Smooth muscle cell (in vitro differentiated cells): ENCODE measurements at regions not wholly inside any gene's neighbourhood (a gene's known extent, or its start where the extent isn't known, plus 50 kb on each side); places are given as distances from the start of the nearest gene placed in this dataset.

Experiments
- DNase-seq: peaks from one replicate; lab custom pipeline; 2025; ENCODE audit not compliant: unreplicated experiment; lab: John Stamatoyannopoulos, UW
- H2AFZ ChIP-seq: fragments of 200-600 bp; sonication (generic); 2 replicates; pipeline ENCODE4 v1.6.0; 2016; ENCODE audit warnings: antibody characterized with exemption, low read depth, mild to moderate bottlenecking
- H3F3A ChIP-seq: fragments of 200-600 bp; sonication (generic); 2 replicates; pipeline ENCODE4 v1.6.0; 2017; ENCODE audit warnings: antibody characterized with exemption, low read depth
- H3K27ac ChIP-seq: fragments of 200-600 bp; sonication (generic); 2 replicates; pipeline ENCODE4 v1.5.1; 2016; ENCODE audit warnings: low read depth, mild to moderate bottlenecking
- H3K27me3 ChIP-seq: fragments of 200-600 bp; sonication (generic); 2 replicates; pipeline ENCODE4 v1.6.1; 2016; ENCODE audit warnings: low read depth, mild to moderate bottlenecking
- H3K36me3 ChIP-seq: fragments of 200-600 bp; sonication (generic); 2 replicates; pipeline ENCODE4 v1.5.1; 2016; ENCODE audit warnings: low read depth
- H3K4me1 ChIP-seq: fragments of 200-600 bp; sonication (generic); 2 replicates; pipeline ENCODE4 v1.5.1; 2016; ENCODE audit warnings: low read depth
- H3K4me2 ChIP-seq: fragments of 200-600 bp; sonication (generic); 2 replicates; pipeline ENCODE4 v1.6.0; 2016; ENCODE audit warnings: mild to moderate bottlenecking
- H3K4me3 ChIP-seq: fragments of 200-600 bp; sonication (generic); 2 replicates; pipeline ENCODE4 v1.5.1; 2016; ENCODE audit warnings: mild to moderate bottlenecking
- H3K79me2 ChIP-seq: fragments of 200-600 bp; sonication (generic); 2 replicates; pipeline ENCODE4 v1.6.0; 2016; ENCODE audit warnings: low read depth, mild to moderate bottlenecking
- H3K9ac ChIP-seq: fragments of 200-600 bp; sonication (generic); 2 replicates; pipeline ENCODE4 v1.6.0; 2016; ENCODE audit warnings: low read depth
- H3K9me3 ChIP-seq: fragments of 200-600 bp; sonication (generic); replicated peaks from 2 replicates; pipeline ENCODE4 v1.5.1; 2016; ENCODE audit warnings: low read depth
- H4K20me1 ChIP-seq: fragments of 200-600 bp; sonication (generic); 2 replicates; pipeline ENCODE4 v1.6.0; 2016; ENCODE audit warnings: low read depth
- WGBS: methylation state at CpG from one replicate; pipeline ENCODE4 v1.1.7; 2016; ENCODE audit warnings: low lambda C conversion rate; 5-methylcytosine and 5-hydroxymethylcytosine counted together
- TF ChIP-seq, protein P1 (sequence below): fragments of 200-600 bp; sonication (generic); IDR thresholded peaks from 2 replicates; pipeline ENCODE4 v1.5.1; 2017; ENCODE audit warnings: borderline replicate concordance, mild to moderate bottlenecking, antibody characterized with exemption; ENCODE audit not compliant: insufficient read depth, poor library complexity, severe bottlenecking

DNA sequence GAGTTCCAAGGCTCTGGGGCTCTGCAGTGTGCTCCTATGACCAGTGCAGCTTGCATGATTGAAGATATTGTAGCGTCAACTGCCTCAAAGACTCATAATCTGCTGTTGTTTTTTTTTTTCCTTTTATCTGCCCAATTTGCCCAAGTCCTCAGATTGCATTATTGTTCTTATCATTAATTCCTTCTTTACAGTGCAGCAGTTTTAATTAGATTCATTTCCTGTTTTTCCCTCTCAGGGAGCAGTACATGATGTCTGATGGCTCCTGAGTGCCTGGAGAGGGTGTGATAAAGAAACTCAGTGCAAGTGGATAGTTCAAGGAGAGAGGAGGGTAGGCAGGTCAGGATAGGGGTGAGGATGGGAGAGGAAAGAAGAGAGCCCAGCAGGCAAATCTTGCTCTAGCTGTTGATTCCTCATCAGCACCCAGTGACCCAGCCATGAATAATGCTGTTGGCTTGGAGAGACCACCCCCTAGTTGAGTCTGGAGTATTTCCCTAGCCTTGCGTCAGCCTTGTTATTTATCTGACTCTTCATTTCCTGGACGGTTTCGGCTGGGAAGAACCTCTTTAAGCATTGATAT lies 219.6 kb upstream of the SESN3 start:
- 39% methylated on average over 4 of the region's 4 CpGs for WGBS
- Histone ChIP-seq H3K9me3 (no peaks in the 10 kb centered on the region), H3K27ac (peak overlapping the region; percentile 82), H3K4me3 (no peak overlapping the region), H3K36me3 (no peaks in the 10 kb centered on the region), H3K27me3 (no peaks in the 10 kb centered on the region), H4K20me1 (no peaks in the 10 kb centered on the region), H2AFZ (no peak overlapping the region), H3K9ac (peak overlapping the region; percentile 47), H3F3A (peaks cover 25% of the 10 kb centered on the region), H3K4me1 (peaks cover 3% of the 10 kb centered on the region), H3K79me2 (no peaks in the 10 kb centered on the region), H3K4me2 (no peak overlapping the region)
- TF ChIP-seq, protein P1, sequence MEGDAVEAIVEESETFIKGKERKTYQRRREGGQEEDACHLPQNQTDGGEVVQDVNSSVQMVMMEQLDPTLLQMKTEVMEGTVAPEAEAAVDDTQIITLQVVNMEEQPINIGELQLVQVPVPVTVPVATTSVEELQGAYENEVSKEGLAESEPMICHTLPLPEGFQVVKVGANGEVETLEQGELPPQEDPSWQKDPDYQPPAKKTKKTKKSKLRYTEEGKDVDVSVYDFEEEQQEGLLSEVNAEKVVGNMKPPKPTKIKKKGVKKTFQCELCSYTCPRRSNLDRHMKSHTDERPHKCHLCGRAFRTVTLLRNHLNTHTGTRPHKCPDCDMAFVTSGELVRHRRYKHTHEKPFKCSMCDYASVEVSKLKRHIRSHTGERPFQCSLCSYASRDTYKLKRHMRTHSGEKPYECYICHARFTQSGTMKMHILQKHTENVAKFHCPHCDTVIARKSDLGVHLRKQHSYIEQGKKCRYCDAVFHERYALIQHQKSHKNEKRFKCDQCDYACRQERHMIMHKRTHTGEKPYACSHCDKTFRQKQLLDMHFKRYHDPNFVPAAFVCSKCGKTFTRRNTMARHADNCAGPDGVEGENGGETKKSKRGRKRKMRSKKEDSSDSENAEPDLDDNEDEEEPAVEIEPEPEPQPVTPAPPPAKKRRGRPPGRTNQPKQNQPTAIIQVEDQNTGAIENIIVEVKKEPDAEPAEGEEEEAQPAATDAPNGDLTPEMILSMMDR: no peak
- no peak for DNase-seq

DNA sequence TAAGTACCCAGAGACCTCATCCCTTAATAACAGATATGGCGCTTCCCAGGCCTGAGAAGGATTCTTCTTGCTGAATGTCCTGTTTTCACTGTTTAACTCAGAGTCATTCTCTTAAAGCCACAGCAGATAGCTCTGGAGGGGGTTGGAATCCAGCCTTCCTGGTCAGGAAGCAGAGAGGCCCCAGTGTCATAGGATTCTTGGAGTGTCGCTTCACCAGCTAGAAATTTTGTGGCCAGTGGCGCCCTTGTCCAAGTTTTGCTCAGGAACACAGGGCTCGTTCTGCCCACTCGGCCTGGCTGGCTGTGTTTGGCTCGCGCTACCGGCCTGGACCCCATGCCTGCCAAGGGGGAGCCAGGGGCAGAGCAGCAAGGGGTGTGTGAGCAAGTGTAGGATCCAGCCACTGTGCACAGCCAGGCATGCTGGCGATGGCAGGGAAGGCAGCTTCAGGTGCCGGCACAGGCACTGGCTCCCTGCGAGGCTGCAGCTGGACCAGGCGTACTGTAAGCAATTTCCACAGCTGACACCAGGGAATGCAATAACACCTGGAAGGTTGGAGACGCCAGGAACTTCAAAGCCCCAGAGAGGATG lies 214.8 kb upstream of the SESN3 start:
- H3K4me1 ChIP-seq: peaks cover 9% of the 10 kb centered on the region
- H3K79me2 ChIP-seq: no peaks in the 10 kb centered on the region
- peaks cover 5% of the 10 kb centered on the region for H3F3A ChIP-seq
- H3K4me2 ChIP-seq: peak overlapping the region; percentile 32
- H3K9ac ChIP-seq: no peak overlapping the region
- no peaks in the 10 kb centered on the region for H3K27me3 ChIP-seq
- no peak overlapping the region for H3K4me3 ChIP-seq
- no peak for DNase-seq
- H3K9me3 ChIP-seq: no peaks in the 10 kb centered on the region
- TF ChIP-seq, protein P1: no peak
- no peaks in the 10 kb centered on the region for H3K36me3 ChIP-seq
- no peaks in the 10 kb centered on the region for H4K20me1 ChIP-seq
- peak overlapping the region; percentile 50 for H2AFZ ChIP-seq
- 65% methylated on average over 13 of the region's 13 CpGs for WGBS
- H3K27ac ChIP-seq: peak overlapping the region; percentile 70

- no peaks in the 10 kb centered on the region for H4K20me1 ChIP-seq
- H3K4me2 ChIP-seq: peak overlapping the region; percentile 32
- no peak overlapping the region for H3K9ac ChIP-seq
- 69% methylated on average over 5 of the region's 5 CpGs for WGBS
- TF ChIP-seq, protein P1: no peak
- peak overlapping the region; percentile 70 for H3K27ac ChIP-seq
- H3K36me3 ChIP-seq: no peaks in the 10 kb centered on the region
- H3K9me3 ChIP-seq: no peaks in the 10 kb centered on the region
- no peak for DNase-seq
- H3K4me3 ChIP-seq: no peak overlapping the region
- no peaks in the 10 kb centered on the region for H3K27me3 ChIP-seq
- peaks cover 5% of the 10 kb centered on the region for H3F3A ChIP-seq
- peak overlapping the region; percentile 15 for H2AFZ ChIP-seq
- no peaks in the 10 kb centered on the region for H3K79me2 ChIP-seq
- H3K4me1 ChIP-seq: peaks cover 9% of the 10 kb centered on the region
Measured at GRCh38 chr11:95444309-95445241, 213.6 kb upstream of the SESN3 start.
